NT2/D1 (cell line): ENCODE measurements at regions not wholly inside any gene's neighbourhood (a gene's known extent, or its start where the extent isn't known, plus 50 kb on each side); places are given as distances from the start of the nearest gene placed in this dataset.

Experiments used
- SUZ12 ChIP-seq: IDR thresholded peaks from 2 replicates; pipeline ENCODE4 v1.6.1; 2011; ENCODE audit not compliant: insufficient read length, insufficient read depth; ENCODE audit errors: extremely low read depth
- YY1 ChIP-seq: IDR thresholded peaks from 2 replicates; pipeline ENCODE4 v1.6.1; 2011; ENCODE audit not compliant: insufficient read length, insufficient read depth
- ZNF274 ChIP-seq: IDR thresholded peaks from 2 replicates; pipeline ENCODE4 v1.6.1; 2011; ENCODE audit warnings: mild to moderate bottlenecking, low read depth, low read length

GRCh38 chr10:56507033-56507432 lies 146.0 kb upstream of the ZWINT start:
- TF ChIP-seq YY1 (no peak), ZNF274 (no peak), SUZ12 (no peak)
